ENCODE measurements at regions not wholly inside any gene's neighbourhood (a gene's known extent, or its start where the extent isn't known, plus 50 kb on each side); places are given as distances from the start of the nearest gene placed in this dataset.
"Not testable (repeated sequence)": the region's sequence is repeated elsewhere in the genome, so short reads cannot be mapped to it uniquely, and the experiment has no call there.

DNA sequence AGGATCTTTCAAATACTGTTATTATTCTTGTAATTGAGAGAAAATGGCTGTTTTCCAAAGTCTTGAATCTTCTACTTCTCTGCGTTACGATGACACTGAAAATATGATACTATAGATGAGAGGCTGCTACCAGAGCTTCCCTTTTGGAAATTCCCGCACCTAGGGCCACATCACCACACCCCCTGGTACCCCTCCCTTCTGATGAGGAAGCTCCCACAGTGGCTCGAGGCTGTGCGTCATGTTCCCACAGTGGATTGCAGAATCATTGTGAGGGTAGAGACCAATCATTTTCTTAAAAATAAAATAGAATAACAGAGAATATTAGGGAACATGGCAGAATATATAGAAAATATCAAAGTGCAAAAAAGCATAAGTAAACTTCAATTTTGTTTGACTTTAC, 268.9 kb upstream of the SMIM21 start:
- TF ChIP-seq CTCF (IDR thresholded peaks at IDR 0.05 in 4 of 5, conservative IDR thresholded peaks at IDR 0.05 in 1 of 5) (no peak), POLR2A (IDR thresholded peaks at IDR 0.05) (no peak)
- DNase-seq: no peak
- H3K36me3 ChIP-seq: no peaks in the 10 kb centered on the region
- in situ Hi-C loops (cut with MboI; ENCODE audit: low sequenced_read_pairs in 4 of 4) (no loop called here), intact Hi-C loops (cut with DNase I; ENCODE audit: low total_unique reads) (no loop called here)
- no peak overlapping the region for H3K4me3 ChIP-seq
- no peak for ATAC-seq
- no peaks in the 10 kb centered on the region for H3K4me1 ChIP-seq
- H3K27ac ChIP-seq: no peak overlapping the region
- no peaks in the 10 kb centered on the region for H3K9me3 ChIP-seq
- no peaks in the 10 kb centered on the region for H3K27me3 ChIP-seq

DNA sequence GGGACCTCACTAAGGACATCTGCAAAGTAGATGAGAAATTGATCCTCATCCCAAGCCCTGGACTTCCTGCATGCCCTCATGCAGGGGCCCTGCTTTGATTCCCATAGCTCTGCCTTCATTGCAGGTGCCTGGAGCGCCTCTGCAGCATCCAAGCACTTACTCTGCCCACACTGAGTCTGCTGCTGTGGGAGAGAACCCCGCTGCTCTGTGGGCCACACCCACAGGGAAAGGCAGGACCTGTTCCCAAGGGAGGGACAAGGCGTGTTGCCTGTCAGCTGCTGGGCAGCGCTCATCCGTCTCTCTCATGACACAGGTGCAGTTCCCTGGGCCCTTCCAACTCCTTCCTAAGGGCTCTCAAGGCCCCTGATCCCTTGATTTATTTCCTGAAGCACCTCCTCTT, 266.8 kb upstream of the SMIM21 start:
- H3K27me3 ChIP-seq: no peaks in the 10 kb centered on the region
- no peak overlapping the region for H3K27ac ChIP-seq
- no peaks in the 10 kb centered on the region for H3K9me3 ChIP-seq
- in situ Hi-C loops (cut with MboI; ENCODE audit: low sequenced_read_pairs in 4 of 4): no loop called here
- intact Hi-C loops (cut with DNase I; ENCODE audit: low total_unique reads): no loop called here
- no peaks in the 10 kb centered on the region for H3K4me1 ChIP-seq
- ATAC-seq: no peak
- TF ChIP-seq CTCF (IDR thresholded peaks at IDR 0.05 in 4 of 5, conservative IDR thresholded peaks at IDR 0.05 in 1 of 5): no peak
- TF ChIP-seq POLR2A (IDR thresholded peaks at IDR 0.05): no peak
- H3K36me3 ChIP-seq: no peaks in the 10 kb centered on the region
- H3K4me3 ChIP-seq: no peak overlapping the region
- no peak for DNase-seq

DNA sequence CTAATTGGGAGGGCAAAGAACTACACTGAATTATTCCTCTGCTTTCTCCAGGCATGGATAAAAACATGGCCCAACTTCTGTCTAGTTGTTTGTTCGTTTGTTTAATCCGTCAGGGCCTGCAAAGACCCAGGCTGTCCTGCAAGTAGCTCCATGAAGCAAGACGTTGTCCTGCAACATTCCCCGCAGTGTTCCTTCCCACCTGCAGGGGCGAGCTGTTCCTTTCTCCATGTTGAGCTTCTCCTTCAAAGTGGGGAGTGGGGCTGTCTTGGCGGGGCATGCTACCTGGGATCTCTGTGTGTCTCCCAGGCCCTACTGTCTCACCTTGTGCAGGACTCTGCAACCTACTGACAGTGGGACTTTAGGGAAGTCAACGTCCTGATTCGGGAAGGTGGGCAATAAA, 264.0 kb upstream of the SMIM21 start:
- Histone ChIP-seq H3K27ac (no peak overlapping the region), H3K4me3 (no peak overlapping the region), H3K27me3 (no peaks in the 10 kb centered on the region), H3K36me3 (no peaks in the 10 kb centered on the region), H3K9me3 (no peaks in the 10 kb centered on the region), H3K4me1 (no peaks in the 10 kb centered on the region)
- TF ChIP-seq POLR2A (IDR thresholded peaks at IDR 0.05): no peak
- no peak for TF ChIP-seq CTCF (IDR thresholded peaks at IDR 0.05 in 4 of 5, conservative IDR thresholded peaks at IDR 0.05 in 1 of 5)
- ATAC-seq: no peak
- no peak for DNase-seq
- intact Hi-C loops (cut with DNase I; ENCODE audit: low total_unique reads): no loop called here
- in situ Hi-C loops (cut with MboI; ENCODE audit: low sequenced_read_pairs in 4 of 4): no loop called here

DNA sequence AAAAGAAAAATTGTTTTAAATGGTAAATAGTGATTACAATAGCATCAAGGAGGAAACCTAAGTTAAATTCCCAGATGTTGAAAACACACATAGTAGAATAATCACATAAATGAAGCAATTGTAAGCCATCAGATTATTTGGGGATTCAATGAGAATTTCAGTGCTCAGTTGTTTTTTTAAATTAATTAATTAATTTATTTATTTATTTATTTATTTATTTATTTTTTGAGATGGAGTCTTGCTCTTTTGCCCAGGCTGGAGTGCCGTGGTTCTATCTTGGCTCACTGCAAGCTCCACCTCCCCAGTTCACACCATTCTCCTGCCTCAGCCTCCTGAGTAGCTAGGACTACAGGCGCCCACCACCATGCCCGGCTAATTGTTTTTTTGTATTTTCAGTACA, 262.8 kb upstream of the SMIM21 start:
- H3K4me3 ChIP-seq; H3K9me3 ChIP-seq; in situ Hi-C loops (cut with MboI; ENCODE audit: low sequenced_read_pairs in 4 of 4); intact Hi-C loops (cut with DNase I; ENCODE audit: low total_unique reads); H3K36me3 ChIP-seq; H3K27me3 ChIP-seq; H3K27ac ChIP-seq; DNase-seq; H3K4me1 ChIP-seq; ATAC-seq: not testable (repeated sequence)

- H3K9me3 ChIP-seq: no peaks in the 10 kb centered on the region
- no peak overlapping the region for H3K27ac ChIP-seq
- no peak for DNase-seq
- intact Hi-C loops (cut with DNase I; ENCODE audit: low total_unique reads) (no loop called here), in situ Hi-C loops (cut with MboI; ENCODE audit: low sequenced_read_pairs in 4 of 4) (no loop called here)
- no peak for ATAC-seq
- no peaks in the 10 kb centered on the region for H3K4me1 ChIP-seq
- H3K4me3 ChIP-seq: no peak overlapping the region
- H3K27me3 ChIP-seq: no peaks in the 10 kb centered on the region
- TF ChIP-seq POLR2A (IDR thresholded peaks at IDR 0.05) (no peak), CTCF (IDR thresholded peaks at IDR 0.05 in 4 of 5, conservative IDR thresholded peaks at IDR 0.05 in 1 of 5) (no peak)
- H3K36me3 ChIP-seq: no peaks in the 10 kb centered on the region
Observed at GRCh38 chr18:75687626-75688025, 260.1 kb upstream of the SMIM21 start.
